Heart right ventricle (tissue), 16 donors: ENCODE measurements at regions not wholly inside any gene's neighbourhood (a gene's known extent, or its start where the extent isn't known, plus 50 kb on each side); places are given as distances from the start of the nearest gene placed in this dataset.

Experiments
- ATAC-seq, 8 donors: fragments of 200-7000 bp; cut with Tn5 transposase; one replicate each; pipeline ENCODE4 v1.9.1; 2020; ENCODE audit warnings: mild to moderate bottlenecking in 8 of 8, moderate library complexity in 8 of 8, moderate number of reproducible peaks in 1 of 8
- DNase-seq, 2 donors: peaks; one replicate each; pipeline ENCODE4 v3.0.0-alpha.2; 2020
- H3K27ac ChIP-seq, 10 donors: fragments of 200-600 bp; sonication (generic) in 2 of 10; one replicate each; pipeline versions ENCODE4 v1.5.0 to v1.8.0; 2020 to 2022; ENCODE audit warnings: mild to moderate bottlenecking in 3 of 10
- H3K27me3 ChIP-seq, 7 donors: fragments of 200-600 bp; one replicate each; pipeline ENCODE4 v1.8.0; 2021 to 2022; ENCODE audit warnings: mild to moderate bottlenecking in 2 of 7
- H3K36me3 ChIP-seq, 9 donors: fragments of 200-600 bp; sonication (generic) in 1 of 9; one replicate each; pipeline versions ENCODE4 v1.5.0 to v1.8.0; 2020 to 2022; ENCODE audit warnings: mild to moderate bottlenecking in 2 of 9
- H3K4me1 ChIP-seq, 9 donors: fragments of 200-600 bp; sonication (generic) in 1 of 9; one replicate each; pipeline versions ENCODE4 v1.5.0 to v1.8.0; 2020 to 2022; ENCODE audit warnings: mild to moderate bottlenecking in 4 of 9
- H3K4me3 ChIP-seq, 10 donors: fragments of 200-600 bp; sonication (generic) in 2 of 10; one replicate each; pipeline versions ENCODE4 v1.5.0 to v1.8.0; 2020 to 2022; ENCODE audit warnings: mild to moderate bottlenecking in 7 of 10, moderate library complexity in 2 of 10
- H3K9me3 ChIP-seq, 11 donors: fragments of 200-600 bp in 10 of 11; sonication (generic) in 2 of 11; one replicate each; pipeline versions ENCODE4 v1.5.0 to v1.8.0; 2013 to 2022; ENCODE audit warnings: mild to moderate bottlenecking in 2 of 11, control low read depth in 1 of 11, moderate library complexity in 1 of 11
- CTCF ChIP-seq, 9 donors: fragments of 200-600 bp; sonication (generic) in 2 of 9; IDR thresholded peaks; one replicate each; pipeline versions ENCODE4 v1.5.0 to v1.8.0; 2021 to 2022; ENCODE audit warnings: antibody characterized with exemption in 9 of 9, mild to moderate bottlenecking in 5 of 9, moderate library complexity in 1 of 9
- WGBS, 2 donors: extraction: QIAGEN DNeasy Blood & Tissue Kit; methylation state at CpG; one replicate each; pipeline ENCODE4 v1.1.7; 2013; ENCODE audit warnings: inconsistent platforms in 1 of 2; 5-methylcytosine and 5-hydroxymethylcytosine counted together
- intact Hi-C, 10 donors: fragments of 100-400 bp; cut with DNase I; formaldehyde crosslinking; loops; one replicate each; pipeline versions ENCODE4 v1.11.1 to v1.14.2; 2022
- donor health status: Arrhythmogenic right ventricular cardiomyopathy.
- donor health status: ischemic (EF 13 %, LVEDD 7.1; RV severe dilation, severe dysfunction).
- donor health status: healthy with polysubstance abuse.
- donor health status: DM: no; HTN: yes; CAD: no.
- donor health status: DM: no; HTN: no; CAD: no.
- donor health status: ischemic (EF 25% LVEDD 6.9; RV normal size, moderate dysfunction).
- donor health status: ischemic (EF 25% LVEDD 5.7; RV mildly dilated, moderate dysfunction).
- donor health status: healthy.
- donor health status: DM: yes; HTN: yes; CAD: no.
- donor health status: Ischemic cardiomyopathy.
- donor health status: ischemic (EF 35%, LVEDD 5.7; RV mildly dilated, moderate dysfunction).
- donor health status: nonischemic (EF 11% LVEDD 7.7; RV severe dilation, severe dysfunction).
- donor health status: DM: yes; HTN: yes; CAD: no.
- donor health status: PGD.
- donor health status: ischemic (EF 29% LVEDD 5.4; RV normal size, mild dysfunction).
- donor health status: nonischemic (EF 23%, LVEDD 6.1; RV moderate dilation, normal function).

DNA sequence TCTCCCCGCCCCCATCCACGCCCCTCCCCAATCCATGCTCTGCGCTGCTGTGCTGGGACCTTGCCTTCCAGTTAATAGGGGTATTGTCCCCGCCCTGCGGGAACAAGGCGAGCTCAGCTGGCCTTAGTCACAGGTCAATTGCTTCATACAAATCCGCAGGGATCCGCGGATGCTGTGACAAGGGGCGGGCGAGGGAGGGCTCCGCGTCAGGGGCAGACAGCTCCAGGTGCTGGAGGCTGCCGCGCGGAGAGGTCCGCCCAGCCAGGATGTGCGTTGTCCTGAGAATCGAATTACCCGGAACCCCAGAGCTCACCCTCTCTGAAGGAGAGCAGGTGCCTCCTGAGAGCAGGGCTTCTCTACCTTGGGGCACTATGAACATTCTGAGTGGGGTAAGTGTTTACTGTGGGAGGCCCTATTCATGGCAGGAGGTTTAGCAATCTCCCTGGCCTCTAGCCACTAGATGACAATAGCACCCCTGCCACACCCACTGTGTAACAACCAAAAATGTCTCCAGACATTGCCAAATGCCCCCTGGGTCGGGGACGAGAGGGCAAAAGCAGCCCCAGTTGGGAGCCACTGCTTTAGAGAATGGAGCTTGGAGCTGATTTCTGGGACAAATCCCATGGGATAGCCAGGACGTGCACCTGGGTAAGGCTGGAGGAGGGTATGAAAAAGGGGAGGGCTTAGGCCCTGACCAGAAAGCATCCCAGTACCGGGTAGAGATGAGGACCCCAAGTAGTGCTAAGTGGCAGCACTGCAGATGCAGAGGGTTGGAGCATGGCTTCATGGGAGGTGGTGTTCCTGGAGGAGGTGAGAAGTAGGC, 138.2 kb downstream of the CYLD start:
- H3K27me3 ChIP-seq: peaks cover 0 to 33% (median 28%) of the 10 kb centered on the region in 7 donors
- no peaks in the 10 kb centered on the region for H3K4me1 ChIP-seq
- intact Hi-C loops: no loop called here
- H3K27ac ChIP-seq: no peak overlapping the region
- H3K9me3 ChIP-seq: peaks cover 0 to 8% (median 0%) of the 10 kb centered on the region in 11 donors
- DNase-seq: no peak
- H3K36me3 ChIP-seq: no peaks in the 10 kb centered on the region
- ATAC-seq: peak in 1 of 8 donors; percentile 16
- 24 to 26% methylated on average over 24 of the region's 24 CpGs for WGBS, 2 donors
- H3K4me3 ChIP-seq: no peak overlapping the region
- TF ChIP-seq CTCF (IDR thresholded peaks at IDR 0.05): no peak

DNA sequence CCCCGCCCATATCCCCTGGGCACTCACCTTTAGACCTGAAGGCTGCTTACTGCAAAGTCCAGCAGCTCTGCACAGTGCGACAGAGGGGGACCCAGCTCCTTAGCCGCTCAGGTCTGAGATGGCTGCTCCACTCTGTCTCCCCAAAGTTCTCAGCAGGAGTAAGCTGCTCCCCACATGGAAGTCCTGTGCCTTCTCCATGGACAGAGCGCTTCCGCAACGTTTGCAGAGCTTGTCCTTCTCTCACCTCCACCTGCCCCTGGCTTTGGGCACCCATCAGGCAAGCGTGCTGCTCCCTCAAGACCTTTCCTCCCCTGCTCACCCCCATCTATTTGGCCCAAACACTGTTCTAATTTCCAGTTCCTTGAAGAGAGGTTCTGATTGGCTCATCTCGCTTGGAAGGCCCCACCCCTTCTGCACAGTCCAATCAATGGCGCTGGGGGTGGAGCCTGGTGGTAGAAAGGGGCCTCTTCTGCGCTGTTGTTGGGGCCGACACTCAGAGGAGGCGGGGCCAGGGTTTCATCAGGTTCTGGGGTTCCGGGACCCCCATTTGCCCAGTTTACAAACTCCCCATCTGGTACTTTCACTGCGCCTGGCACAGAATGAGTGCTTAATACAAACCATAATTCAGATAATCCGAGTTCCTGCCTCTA, 137.2 kb downstream of the CYLD start:
- peaks cover 0 to 33% (median 28%) of the 10 kb centered on the region in 7 donors for H3K27me3 ChIP-seq
- DNase-seq: no peak
- ATAC-seq: no peak
- peaks cover 0 to 8% (median 0%) of the 10 kb centered on the region in 11 donors for H3K9me3 ChIP-seq
- H3K27ac ChIP-seq: no peak overlapping the region
- H3K4me3 ChIP-seq: no peak overlapping the region
- 83 to 84% methylated on average over 15 of the region's 15 CpGs for WGBS, 2 donors
- H3K36me3 ChIP-seq: no peaks in the 10 kb centered on the region
- intact Hi-C loops: no loop called here
- no peak for TF ChIP-seq CTCF (IDR thresholded peaks at IDR 0.05)
- no peaks in the 10 kb centered on the region for H3K4me1 ChIP-seq

DNA sequence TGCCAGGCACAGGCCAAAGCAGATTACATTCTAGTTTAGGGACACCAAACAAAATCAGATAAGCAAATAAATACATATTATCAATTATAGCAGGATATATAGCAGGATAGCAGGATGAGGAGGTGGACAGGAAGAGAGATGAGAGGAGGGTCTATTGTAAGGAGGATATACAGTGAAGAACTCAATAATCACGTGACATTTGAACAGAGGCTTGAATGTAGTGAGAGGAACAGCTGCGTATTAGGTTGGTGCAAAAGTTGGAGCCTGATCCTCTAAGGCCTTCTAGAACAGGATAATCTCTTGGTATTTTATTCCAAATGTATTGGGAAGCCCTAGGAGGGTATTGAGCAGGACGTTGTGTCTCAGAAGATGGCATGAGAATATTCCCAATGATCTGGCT, 136.7 kb downstream of the CYLD start:
- intact Hi-C loops: no loop called here
- WGBS, 2 donors: 71 to 79% methylated on average over 3 of the region's 3 CpGs
- Histone ChIP-seq H3K9me3 (peaks cover 0 to 9% (median under 1%) of the 10 kb centered on the region in 11 donors), H3K27me3 (peaks cover 0 to 33% (median 28%) of the 10 kb centered on the region in 7 donors), H3K36me3 (no peaks in the 10 kb centered on the region), H3K4me3 (no peak overlapping the region), H3K27ac (no peak overlapping the region), H3K4me1 (no peaks in the 10 kb centered on the region)
- no peak for ATAC-seq
- TF ChIP-seq CTCF (IDR thresholded peaks at IDR 0.05): no peak
- no peak for DNase-seq

DNA sequence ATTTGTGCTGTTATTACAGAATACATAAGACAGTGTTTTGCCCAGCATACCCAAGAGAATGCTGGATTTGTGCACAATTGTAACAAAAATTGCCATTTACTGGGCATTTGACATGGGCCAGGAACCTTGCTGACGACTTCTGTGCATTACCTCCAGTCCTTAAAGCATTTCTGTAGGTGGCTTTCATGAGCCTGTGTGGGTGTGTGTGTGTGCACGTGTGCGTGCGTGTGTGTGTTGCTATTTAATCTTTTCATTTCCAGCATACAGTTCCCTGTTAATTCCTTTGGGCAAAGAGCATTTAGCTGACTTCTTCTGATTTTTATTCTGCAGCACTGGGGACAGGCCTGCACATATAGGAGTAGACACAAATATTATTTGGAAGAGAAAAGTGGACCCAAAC, 134.4 kb downstream of the CYLD start:
- H3K4me3 ChIP-seq: no peak overlapping the region
- H3K36me3 ChIP-seq: no peaks in the 10 kb centered on the region
- H3K27me3 ChIP-seq: peaks cover 0 to 33% (median 26%) of the 10 kb centered on the region in 7 donors
- 84 to 86% methylated on average over 4 of the region's 4 CpGs for WGBS, 2 donors
- H3K27ac ChIP-seq: no peak overlapping the region
- no peak for DNase-seq
- TF ChIP-seq CTCF (IDR thresholded peaks at IDR 0.05): no peak
- H3K9me3 ChIP-seq: peaks cover 0 to 24% (median 7%) of the 10 kb centered on the region in 11 donors
- H3K4me1 ChIP-seq: no peaks in the 10 kb centered on the region
- no peak for ATAC-seq
- intact Hi-C loops: no loop called here
